ENCODE measurements at regions not wholly inside any gene's neighbourhood (a gene's known extent, or its start where the extent isn't known, plus 50 kb on each side); places are given as distances from the start of the nearest gene placed in this dataset.

- Mint-ChIP-seq H3K9me3 (no peaks in the 10 kb centered on the region), H3K27ac (ENCODE audit: unreplicated experiment) (peak overlapping the region; percentile 52), H3K4me3 (no peak overlapping the region), H3K4me1 (peaks cover 1% of the 10 kb centered on the region), H3K36me3 (ENCODE audit: low read depth) (no peaks in the 10 kb centered on the region), H3K27me3 (ENCODE audit: low read depth) (no peaks in the 10 kb centered on the region)
- no peak for DNase-seq (ENCODE audit: low read depth, low spot score)
- TF ChIP-seq CTCF (conservative IDR thresholded peaks at IDR 0.05), result no peak
Measured at GRCh38 chr10:29034592-29034991, 254.3 kb upstream of the LYZL1 start.

GRCh38 chr10:29035721-29036120 is 253.1 kb upstream of the LYZL1 start:
- Mint-ChIP-seq H3K4me3 (no peak overlapping the region), H3K36me3 (ENCODE audit: low read depth) (peaks cover 2% of the 10 kb centered on the region), H3K27me3 (ENCODE audit: low read depth) (no peaks in the 10 kb centered on the region), H3K4me1 (peaks cover 5% of the 10 kb centered on the region), H3K9me3 (peaks cover 9% of the 10 kb centered on the region), H3K27ac (ENCODE audit: unreplicated experiment) (no peak overlapping the region)
- no peak for TF ChIP-seq CTCF (conservative IDR thresholded peaks at IDR 0.05)
- DNase-seq (ENCODE audit: low read depth, low spot score), result no peak

GRCh38 chr10:29037348-29038113 is 251.3 kb upstream of the LYZL1 start:
- H3K9me3 Mint-ChIP-seq, result peaks cover 15% of the 10 kb centered on the region
- H3K27ac Mint-ChIP-seq (ENCODE audit: unreplicated experiment), result no peak overlapping the region
- no peaks in the 10 kb centered on the region for H3K27me3 Mint-ChIP-seq (ENCODE audit: low read depth)
- no peak for TF ChIP-seq CTCF (conservative IDR thresholded peaks at IDR 0.05)
- peaks cover 5% of the 10 kb centered on the region for H3K36me3 Mint-ChIP-seq (ENCODE audit: low read depth)
- DNase-seq (ENCODE audit: low read depth, low spot score), result no peak
- peaks cover 5% of the 10 kb centered on the region for H3K4me1 Mint-ChIP-seq
- no peak overlapping the region for H3K4me3 Mint-ChIP-seq

- Mint-ChIP-seq H3K36me3 (ENCODE audit: low read depth) (peaks cover 5% of the 10 kb centered on the region), H3K4me3 (no peak overlapping the region), H3K27ac (ENCODE audit: unreplicated experiment) (no peak overlapping the region), H3K27me3 (ENCODE audit: low read depth) (no peaks in the 10 kb centered on the region), H3K4me1 (peaks cover 5% of the 10 kb centered on the region), H3K9me3 (peaks cover 24% of the 10 kb centered on the region)
- TF ChIP-seq CTCF (conservative IDR thresholded peaks at IDR 0.05), result no peak
- DNase-seq (ENCODE audit: low read depth, low spot score), result no peak
Measured at GRCh38 chr10:29039091-29039490, 249.8 kb upstream of the LYZL1 start.

- Mint-ChIP-seq H3K9me3 (peaks cover 24% of the 10 kb centered on the region), H3K27me3 (ENCODE audit: low read depth) (no peaks in the 10 kb centered on the region), H3K4me3 (no peak overlapping the region), H3K36me3 (ENCODE audit: low read depth) (peaks cover 5% of the 10 kb centered on the region), H3K27ac (ENCODE audit: unreplicated experiment) (no peak overlapping the region), H3K4me1 (peaks cover 5% of the 10 kb centered on the region)
- no peak for TF ChIP-seq CTCF (conservative IDR thresholded peaks at IDR 0.05)
- no peak for DNase-seq (ENCODE audit: low read depth, low spot score)
Measured at GRCh38 chr10:29039677-29040189, 249.1 kb upstream of the LYZL1 start.

All from neural crest cell (in vitro differentiated cells).